AG09319 (cell line): ENCODE measurements at regions not wholly inside any gene's neighbourhood (a gene's known extent, or its start where the extent isn't known, plus 50 kb on each side); places are given as distances from the start of the nearest gene placed in this dataset.

Experiments used
- DNase-seq: peaks from one replicate; pipeline ENCODE4 v3.0.0-alpha.2; 2010; ENCODE audit warnings: low read depth; ENCODE audit errors: extremely low read depth
- TF ChIP-seq, protein P1 (sequence below): IDR thresholded peaks from 2 replicates; pipeline ENCODE4 v1.5.1; 2011; ENCODE audit warnings: low read depth, mild to moderate bottlenecking, inconsistent platforms, low read length, moderate library complexity

DNA sequence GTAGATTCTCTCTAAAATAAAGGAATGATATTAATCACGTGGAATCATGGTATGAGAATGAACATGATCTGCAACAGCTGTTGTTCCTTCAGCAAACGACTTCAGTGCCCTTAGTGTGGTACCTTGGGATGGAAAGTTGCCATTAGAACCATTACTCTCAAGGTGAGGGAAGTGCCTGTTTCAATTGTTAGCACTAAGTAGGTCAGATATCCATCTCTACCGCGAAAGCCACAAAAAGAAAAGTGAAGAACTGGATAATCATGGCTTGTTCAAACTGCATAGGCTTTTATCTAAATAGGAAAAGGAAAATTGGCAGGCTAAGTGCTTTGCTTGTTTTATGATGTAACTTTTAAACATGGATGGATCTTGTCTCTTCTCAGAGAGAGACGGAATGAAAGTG, 380.7 kb downstream of the MRPS30 start:
- no peak for DNase-seq
- TF ChIP-seq, protein P1, sequence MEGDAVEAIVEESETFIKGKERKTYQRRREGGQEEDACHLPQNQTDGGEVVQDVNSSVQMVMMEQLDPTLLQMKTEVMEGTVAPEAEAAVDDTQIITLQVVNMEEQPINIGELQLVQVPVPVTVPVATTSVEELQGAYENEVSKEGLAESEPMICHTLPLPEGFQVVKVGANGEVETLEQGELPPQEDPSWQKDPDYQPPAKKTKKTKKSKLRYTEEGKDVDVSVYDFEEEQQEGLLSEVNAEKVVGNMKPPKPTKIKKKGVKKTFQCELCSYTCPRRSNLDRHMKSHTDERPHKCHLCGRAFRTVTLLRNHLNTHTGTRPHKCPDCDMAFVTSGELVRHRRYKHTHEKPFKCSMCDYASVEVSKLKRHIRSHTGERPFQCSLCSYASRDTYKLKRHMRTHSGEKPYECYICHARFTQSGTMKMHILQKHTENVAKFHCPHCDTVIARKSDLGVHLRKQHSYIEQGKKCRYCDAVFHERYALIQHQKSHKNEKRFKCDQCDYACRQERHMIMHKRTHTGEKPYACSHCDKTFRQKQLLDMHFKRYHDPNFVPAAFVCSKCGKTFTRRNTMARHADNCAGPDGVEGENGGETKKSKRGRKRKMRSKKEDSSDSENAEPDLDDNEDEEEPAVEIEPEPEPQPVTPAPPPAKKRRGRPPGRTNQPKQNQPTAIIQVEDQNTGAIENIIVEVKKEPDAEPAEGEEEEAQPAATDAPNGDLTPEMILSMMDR = no peak

- TF ChIP-seq, protein P1 = no peak
- no peak for DNase-seq
These were observed 386.3 kb downstream of the MRPS30 start for GRCh38 chr5:45195026-45195425.
